IMR-90 (cell line): ENCODE measurements at regions not wholly inside any gene's neighbourhood (a gene's known extent, or its start where the extent isn't known, plus 50 kb on each side); places are given as distances from the start of the nearest gene placed in this dataset.

ENCODE experiments used
- ATAC-seq: fragments of 200-7000 bp; cut with Tn5 transposase; 2 replicates; pipeline ENCODE4 v1.9.1; 2020; ENCODE audit warnings: low read depth, mild to moderate bottlenecking, moderate library complexity
- BruUV-seq: library from RNA; stranded (reverse); fragments of 400-500 nt; replicated peaks from 2 replicates; lab custom pipeline; 2021; lab: Mats Ljungman, UMichigan
- CTCF ChIA-PET: fragments of 300-600 bp; formaldehyde crosslinking; extraction: SDS; loops from one replicate; lab custom pipeline; 2021; ENCODE audit warnings: antibody characterized with exemption; lab: Yijun Ruan, JAX
- POLR2A ChIA-PET: fragments of 300-600 bp; sonication (Branson Sonifier 250); formaldehyde crosslinking; loops from one replicate; lab custom pipeline; 2022; ENCODE audit warnings: antibody characterized with exemption; ENCODE audit not compliant: unreplicated experiment; lab: Charles Lee
- DNase-seq: peaks from one replicate; pipeline ENCODE4 v3.0.0; 2013
- H2AFZ ChIP-seq: replicated peaks from 2 replicates; pipeline ENCODE3; 2013; ENCODE audit warnings: low read length, mild to moderate bottlenecking; ENCODE audit not compliant: poor library complexity
- H2AK5ac ChIP-seq: 2 replicates; pipeline ENCODE4 v1.6.1; 2013; ENCODE audit warnings: low read depth, low read length, inconsistent platforms
- H2AK9ac ChIP-seq: replicated peaks from 2 replicates; pipeline ENCODE3; 2013; ENCODE audit warnings: mild to moderate bottlenecking, low read depth, low read length, moderate library complexity; ENCODE audit not compliant: poor library complexity
- H2BK120ac ChIP-seq: 2 replicates; pipeline ENCODE4 v1.6.1; 2013; ENCODE audit warnings: low read depth, low read length, inconsistent platforms
- H2BK15ac ChIP-seq: 3 replicates; pipeline ENCODE4 v1.6.1; 2013; ENCODE audit warnings: low read depth, low read length, inconsistent platforms
- H2BK20ac ChIP-seq: 2 replicates; pipeline ENCODE4 v1.6.1; 2013; ENCODE audit warnings: low read depth, mild to moderate bottlenecking, inconsistent platforms, low read length, moderate library complexity
- H2BK5ac ChIP-seq: 2 replicates; pipeline ENCODE4 v1.6.1; 2013; ENCODE audit warnings: mild to moderate bottlenecking, low read depth, low read length, inconsistent platforms; ENCODE audit not compliant: poor library complexity, severe bottlenecking
- H3K14ac ChIP-seq: replicated peaks from 2 replicates; pipeline ENCODE4 v1.6.1; 2013; ENCODE audit warnings: low read depth, low read length, inconsistent platforms
- H3K18ac ChIP-seq: 2 replicates; pipeline ENCODE4 v1.6.1; 2013; ENCODE audit warnings: low read depth, low read length, control low read depth
- H3K23ac ChIP-seq: 2 replicates; pipeline ENCODE4 v1.6.1; 2013; ENCODE audit warnings: low read depth, low read length, inconsistent platforms
- H3K27ac ChIP-seq: 2 replicates; pipeline ENCODE4 v1.5.1; 2013; ENCODE audit warnings: mild to moderate bottlenecking, control low read depth, low read length; ENCODE audit not compliant: insufficient read depth
- H3K27me3 ChIP-seq: 2 replicates; pipeline ENCODE4 v1.6.1; 2013; ENCODE audit warnings: low read length; ENCODE audit not compliant: control insufficient read depth, insufficient read depth
- H3K36me3 ChIP-seq: 2 replicates; pipeline ENCODE4 v1.6.1; 2013; ENCODE audit warnings: low read length, mixed read lengths; ENCODE audit not compliant: control insufficient read depth, insufficient read depth
- H3K4ac ChIP-seq: 2 replicates; pipeline ENCODE4 v1.6.1; 2013; ENCODE audit warnings: low read depth, low read length, inconsistent platforms
- H3K4me1 ChIP-seq: 2 replicates; pipeline ENCODE4 v1.6.1; 2013; ENCODE audit warnings: low read length, mixed read lengths; ENCODE audit not compliant: control insufficient read depth, insufficient read depth
- H3K4me2 ChIP-seq: 2 replicates; pipeline ENCODE4 v1.6.1; 2013; ENCODE audit warnings: low read depth, mild to moderate bottlenecking, control low read depth, low read length, moderate library complexity
- H3K4me3 ChIP-seq: 2 replicates; pipeline ENCODE4 v1.5.1; 2013; ENCODE audit warnings: low read depth, mild to moderate bottlenecking, control low read depth, low read length, moderate library complexity; ENCODE audit not compliant: insufficient read depth
- H3K56ac ChIP-seq: 2 replicates; pipeline ENCODE4 v1.6.1; 2013; ENCODE audit warnings: low read length, inconsistent platforms; ENCODE audit not compliant: insufficient read depth; ENCODE audit errors: extremely low read depth
- H3K79me1 ChIP-seq, 2 experiments: 2 replicates each; pipeline ENCODE4 v1.6.1; 2013; ENCODE audit warnings: low read length in 2 of 2, inconsistent platforms in 1 of 2, low read depth in 1 of 2
- H3K9ac ChIP-seq: 2 replicates; pipeline ENCODE4 v1.6.1; 2013; ENCODE audit warnings: low read depth, low read length, control low read depth
- H3K9me1 ChIP-seq: 2 replicates; pipeline ENCODE4 v1.6.1; 2013; ENCODE audit warnings: low read length, inconsistent platforms; ENCODE audit not compliant: insufficient read depth
- H3K9me3 ChIP-seq: 2 replicates; pipeline ENCODE4 v1.6.1; 2013; ENCODE audit warnings: low read length; ENCODE audit not compliant: control insufficient read depth, insufficient read depth
- H4K20me1 ChIP-seq: 2 replicates; pipeline ENCODE4 v1.6.1; 2013; ENCODE audit warnings: low read length, inconsistent platforms; ENCODE audit not compliant: insufficient read depth
- H4K5ac ChIP-seq: 2 replicates; pipeline ENCODE4 v1.6.1; 2013; ENCODE audit warnings: mild to moderate bottlenecking, low read depth, low read length, control low read depth
- H4K8ac ChIP-seq, 2 experiments: 2 replicates each; pipeline ENCODE4 v1.6.1; 2013; ENCODE audit warnings: low read depth in 2 of 2, low read length in 2 of 2, control low read depth in 1 of 2, inconsistent platforms in 1 of 2
- H4K91ac ChIP-seq: 2 replicates; pipeline ENCODE4 v1.6.1; 2013; ENCODE audit warnings: low read depth, low read length, inconsistent platforms; ENCODE audit not compliant: insufficient read depth
- BHLHE40 ChIP-seq: fragments of 150-350 bp; IDR thresholded peaks from 2 replicates; pipeline ENCODE4 v1.6.1; 2016; ENCODE audit warnings: mild to moderate bottlenecking, low read depth, low read length
- FOS ChIP-seq: fragments of 150-350 bp; IDR thresholded peaks from 2 replicates; pipeline ENCODE4 v1.6.1; 2016; ENCODE audit warnings: low read depth, low read length
- MXI1 ChIP-seq: IDR thresholded peaks from 2 replicates; pipeline ENCODE4 v1.6.1; 2012; ENCODE audit warnings: low read depth, mild to moderate bottlenecking, low read length, moderate library complexity, borderline replicate concordance
- SMC3 ChIP-seq: fragments of 150-350 bp; IDR thresholded peaks from 2 replicates; pipeline ENCODE4 v1.6.1; 2016; ENCODE audit warnings: low read depth, mild to moderate bottlenecking, antibody characterized with exemption, low read length, moderate library complexity
- WGBS, 2 experiments: methylation state at CpG; one replicate each; pipeline versions ENCODE4 v1.1.5 to v1.1.7; 2013; ENCODE audit warnings: missing lambda C conversion rate in 2 of 2; ENCODE audit not compliant: insufficient read length in 1 of 2; ENCODE audit errors: extremely low coverage in 2 of 2; 5-methylcytosine and 5-hydroxymethylcytosine counted together
- dilution Hi-C: fragments of 300-500 bp; cut with HindIII; formaldehyde crosslinking; loops from one replicate; pipeline ENCODE4 v1.14.3; 2018; ENCODE audit warnings: low sequenced_read_pairs; ENCODE audit not compliant: unreplicated experiment
- in situ Hi-C: fragments of 300-500 bp; cut with MboI; formaldehyde crosslinking; loops from 3 replicates; pipeline ENCODE4 v1.14.3; 2019; ENCODE audit warnings: low sequenced_read_pairs, inconsistent platforms, mixed read lengths
- intact Hi-C: fragments of 100-400 bp; cut with micrococcal nuclease; formaldehyde crosslinking; loops from 2 replicates; pipeline ENCODE4 v1.10.0; 2022
- TF ChIP-seq, protein P1 (sequence below): conservative IDR thresholded peaks from 2 replicates; pipeline ENCODE4 v1.5.1; 2012; ENCODE audit warnings: mild to moderate bottlenecking, low read depth, low read length, improper control_type of control experiment

DNA sequence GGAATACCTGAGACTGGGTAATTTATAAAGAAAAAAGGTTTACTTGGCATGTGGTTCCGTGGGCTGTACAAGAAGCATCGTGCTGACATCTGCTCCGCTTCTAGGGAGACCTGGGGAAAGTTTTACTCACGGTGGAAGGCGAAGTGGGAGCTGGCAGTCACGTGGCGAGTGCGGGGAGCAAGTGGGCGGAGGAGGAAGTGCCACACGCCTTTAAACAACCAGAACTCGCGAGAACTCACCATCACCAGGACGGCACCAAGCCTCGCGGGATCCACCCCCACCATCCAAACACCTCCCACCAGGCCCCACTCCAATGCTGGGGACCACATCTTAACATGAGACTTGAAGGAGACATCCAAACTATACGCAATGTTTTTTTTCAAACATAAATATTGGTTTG lies 406.2 kb upstream of the IRX4 start:
- Histone ChIP-seq H3K9ac (no peak overlapping the region), H3K79me1 (no peaks in the 10 kb centered on the region), H3K9me1 (no peaks in the 10 kb centered on the region), H3K4me3 (no peak overlapping the region), H3K4me1 (no peaks in the 10 kb centered on the region), H3K56ac (no peak overlapping the region), H2AFZ (no peak overlapping the region), H3K14ac (no peak overlapping the region), H3K4me2 (no peak overlapping the region), H3K9me3 (peaks cover 40% of the 10 kb centered on the region), H4K91ac (no peak overlapping the region), H3K18ac (no peak overlapping the region), H4K5ac (no peak overlapping the region), H3K27me3 (no peaks in the 10 kb centered on the region), H2BK15ac (no peak overlapping the region), H3K23ac (no peak overlapping the region), H2AK9ac (no peak overlapping the region), H2BK5ac (no peak overlapping the region), H3K36me3 (no peaks in the 10 kb centered on the region), H4K8ac (no peak overlapping the region), H2BK120ac (no peak overlapping the region), H3K4ac (no peak overlapping the region), H4K20me1 (no peaks in the 10 kb centered on the region), H2BK20ac (no peak overlapping the region), H2AK5ac (no peak overlapping the region), H3K27ac (no peak overlapping the region)
- POLR2A ChIA-PET, result no interaction called here
- in situ Hi-C loops, result no loop called here
- BruUV-seq, result no TSS peak
- ATAC-seq (no peak), DNase-seq (no peak)
- TF ChIP-seq BHLHE40 (no peak), FOS (no peak), MXI1 (no peak), SMC3 (no peak)
- TF ChIP-seq, protein P1, sequence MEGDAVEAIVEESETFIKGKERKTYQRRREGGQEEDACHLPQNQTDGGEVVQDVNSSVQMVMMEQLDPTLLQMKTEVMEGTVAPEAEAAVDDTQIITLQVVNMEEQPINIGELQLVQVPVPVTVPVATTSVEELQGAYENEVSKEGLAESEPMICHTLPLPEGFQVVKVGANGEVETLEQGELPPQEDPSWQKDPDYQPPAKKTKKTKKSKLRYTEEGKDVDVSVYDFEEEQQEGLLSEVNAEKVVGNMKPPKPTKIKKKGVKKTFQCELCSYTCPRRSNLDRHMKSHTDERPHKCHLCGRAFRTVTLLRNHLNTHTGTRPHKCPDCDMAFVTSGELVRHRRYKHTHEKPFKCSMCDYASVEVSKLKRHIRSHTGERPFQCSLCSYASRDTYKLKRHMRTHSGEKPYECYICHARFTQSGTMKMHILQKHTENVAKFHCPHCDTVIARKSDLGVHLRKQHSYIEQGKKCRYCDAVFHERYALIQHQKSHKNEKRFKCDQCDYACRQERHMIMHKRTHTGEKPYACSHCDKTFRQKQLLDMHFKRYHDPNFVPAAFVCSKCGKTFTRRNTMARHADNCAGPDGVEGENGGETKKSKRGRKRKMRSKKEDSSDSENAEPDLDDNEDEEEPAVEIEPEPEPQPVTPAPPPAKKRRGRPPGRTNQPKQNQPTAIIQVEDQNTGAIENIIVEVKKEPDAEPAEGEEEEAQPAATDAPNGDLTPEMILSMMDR, result no peak
- dilution Hi-C loops, result no loop called here
- WGBS, 2 experiments, result 90% methylated on average over 2 of the region's 16 CpGs; no CpG with 5 or more reads in 1 of the 2 experiments
- intact Hi-C loops, result no loop called here
- CTCF ChIA-PET, result no interaction called here
